IMR-90 (cell line): ENCODE measurements at regions not wholly inside any gene's neighbourhood (a gene's known extent, or its start where the extent isn't known, plus 50 kb on each side); places are given as distances from the start of the nearest gene placed in this dataset.

Experiments used
- ATAC-seq: fragments of 200-7000 bp; cut with Tn5 transposase; 2 replicates; pipeline ENCODE4 v1.9.1; 2020; ENCODE audit warnings: low read depth, mild to moderate bottlenecking, moderate library complexity
- BruUV-seq: library from RNA; stranded (reverse); fragments of 400-500 nt; replicated peaks from 2 replicates; lab custom pipeline; 2021; lab: Mats Ljungman, UMichigan
- CTCF ChIA-PET: fragments of 300-600 bp; formaldehyde crosslinking; extraction: SDS; loops from one replicate; lab custom pipeline; 2021; ENCODE audit warnings: antibody characterized with exemption; lab: Yijun Ruan, JAX
- POLR2A ChIA-PET: fragments of 300-600 bp; sonication (Branson Sonifier 250); formaldehyde crosslinking; loops from one replicate; lab custom pipeline; 2022; ENCODE audit warnings: antibody characterized with exemption; ENCODE audit not compliant: unreplicated experiment; lab: Charles Lee
- DNase-seq: peaks from one replicate; pipeline ENCODE4 v3.0.0; 2013
- H2AFZ ChIP-seq: replicated peaks from 2 replicates; pipeline ENCODE3; 2013; ENCODE audit warnings: low read length, mild to moderate bottlenecking; ENCODE audit not compliant: poor library complexity
- H2AK5ac ChIP-seq: 2 replicates; pipeline ENCODE4 v1.6.1; 2013; ENCODE audit warnings: low read depth, low read length, inconsistent platforms
- H2AK9ac ChIP-seq: replicated peaks from 2 replicates; pipeline ENCODE3; 2013; ENCODE audit warnings: mild to moderate bottlenecking, low read depth, low read length, moderate library complexity; ENCODE audit not compliant: poor library complexity
- H2BK120ac ChIP-seq: 2 replicates; pipeline ENCODE4 v1.6.1; 2013; ENCODE audit warnings: low read depth, low read length, inconsistent platforms
- H2BK15ac ChIP-seq: 3 replicates; pipeline ENCODE4 v1.6.1; 2013; ENCODE audit warnings: low read depth, low read length, inconsistent platforms
- H2BK20ac ChIP-seq: 2 replicates; pipeline ENCODE4 v1.6.1; 2013; ENCODE audit warnings: low read depth, mild to moderate bottlenecking, inconsistent platforms, low read length, moderate library complexity
- H2BK5ac ChIP-seq: 2 replicates; pipeline ENCODE4 v1.6.1; 2013; ENCODE audit warnings: mild to moderate bottlenecking, low read depth, low read length, inconsistent platforms; ENCODE audit not compliant: poor library complexity, severe bottlenecking
- H3K14ac ChIP-seq: replicated peaks from 2 replicates; pipeline ENCODE4 v1.6.1; 2013; ENCODE audit warnings: low read depth, low read length, inconsistent platforms
- H3K18ac ChIP-seq: 2 replicates; pipeline ENCODE4 v1.6.1; 2013; ENCODE audit warnings: low read depth, low read length, control low read depth
- H3K23ac ChIP-seq: 2 replicates; pipeline ENCODE4 v1.6.1; 2013; ENCODE audit warnings: low read depth, low read length, inconsistent platforms
- H3K27ac ChIP-seq: 2 replicates; pipeline ENCODE4 v1.5.1; 2013; ENCODE audit warnings: mild to moderate bottlenecking, control low read depth, low read length; ENCODE audit not compliant: insufficient read depth
- H3K27me3 ChIP-seq: 2 replicates; pipeline ENCODE4 v1.6.1; 2013; ENCODE audit warnings: low read length; ENCODE audit not compliant: control insufficient read depth, insufficient read depth
- H3K36me3 ChIP-seq: 2 replicates; pipeline ENCODE4 v1.6.1; 2013; ENCODE audit warnings: low read length, mixed read lengths; ENCODE audit not compliant: control insufficient read depth, insufficient read depth
- H3K4ac ChIP-seq: 2 replicates; pipeline ENCODE4 v1.6.1; 2013; ENCODE audit warnings: low read depth, low read length, inconsistent platforms
- H3K4me1 ChIP-seq: 2 replicates; pipeline ENCODE4 v1.6.1; 2013; ENCODE audit warnings: low read length, mixed read lengths; ENCODE audit not compliant: control insufficient read depth, insufficient read depth
- H3K4me2 ChIP-seq: 2 replicates; pipeline ENCODE4 v1.6.1; 2013; ENCODE audit warnings: low read depth, mild to moderate bottlenecking, control low read depth, low read length, moderate library complexity
- H3K4me3 ChIP-seq: 2 replicates; pipeline ENCODE4 v1.5.1; 2013; ENCODE audit warnings: low read depth, mild to moderate bottlenecking, control low read depth, low read length, moderate library complexity; ENCODE audit not compliant: insufficient read depth
- H3K56ac ChIP-seq: 2 replicates; pipeline ENCODE4 v1.6.1; 2013; ENCODE audit warnings: low read length, inconsistent platforms; ENCODE audit not compliant: insufficient read depth; ENCODE audit errors: extremely low read depth
- H3K79me1 ChIP-seq, 2 experiments: 2 replicates each; pipeline ENCODE4 v1.6.1; 2013; ENCODE audit warnings: low read length in 2 of 2, inconsistent platforms in 1 of 2, low read depth in 1 of 2
- H3K9ac ChIP-seq: 2 replicates; pipeline ENCODE4 v1.6.1; 2013; ENCODE audit warnings: low read depth, low read length, control low read depth
- H3K9me1 ChIP-seq: 2 replicates; pipeline ENCODE4 v1.6.1; 2013; ENCODE audit warnings: low read length, inconsistent platforms; ENCODE audit not compliant: insufficient read depth
- H3K9me3 ChIP-seq: 2 replicates; pipeline ENCODE4 v1.6.1; 2013; ENCODE audit warnings: low read length; ENCODE audit not compliant: control insufficient read depth, insufficient read depth
- H4K20me1 ChIP-seq: 2 replicates; pipeline ENCODE4 v1.6.1; 2013; ENCODE audit warnings: low read length, inconsistent platforms; ENCODE audit not compliant: insufficient read depth
- H4K5ac ChIP-seq: 2 replicates; pipeline ENCODE4 v1.6.1; 2013; ENCODE audit warnings: mild to moderate bottlenecking, low read depth, low read length, control low read depth
- H4K8ac ChIP-seq, 2 experiments: 2 replicates each; pipeline ENCODE4 v1.6.1; 2013; ENCODE audit warnings: low read depth in 2 of 2, low read length in 2 of 2, control low read depth in 1 of 2, inconsistent platforms in 1 of 2
- H4K91ac ChIP-seq: 2 replicates; pipeline ENCODE4 v1.6.1; 2013; ENCODE audit warnings: low read depth, low read length, inconsistent platforms; ENCODE audit not compliant: insufficient read depth
- CEBPB ChIP-seq: IDR thresholded peaks from 2 replicates; pipeline ENCODE4 v1.6.1; 2012; ENCODE audit warnings: low read depth, low read length, improper control_type of control experiment
- CTCF ChIP-seq: conservative IDR thresholded peaks from 2 replicates; pipeline ENCODE4 v1.5.1; 2012; ENCODE audit warnings: mild to moderate bottlenecking, low read depth, low read length, improper control_type of control experiment
- ELK1 ChIP-seq: fragments of 150-350 bp; IDR thresholded peaks from 2 replicates; pipeline ENCODE4 v1.6.1; 2016; ENCODE audit warnings: low read depth, mild to moderate bottlenecking, low read length, moderate library complexity, borderline replicate concordance
- MAZ ChIP-seq: IDR thresholded peaks from 2 replicates; pipeline ENCODE4 v1.6.1; 2012; ENCODE audit warnings: low read depth, mild to moderate bottlenecking, low read length, improper control_type of control experiment, moderate library complexity, borderline replicate concordance
- MXI1 ChIP-seq: IDR thresholded peaks from 2 replicates; pipeline ENCODE4 v1.6.1; 2012; ENCODE audit warnings: low read depth, mild to moderate bottlenecking, low read length, moderate library complexity, borderline replicate concordance
- POLR2A ChIP-seq: IDR thresholded peaks from 2 replicates; pipeline ENCODE4 v1.6.1; 2012; ENCODE audit warnings: mild to moderate bottlenecking, low read depth, low read length
- RAD21 ChIP-seq: IDR thresholded peaks from 2 replicates; pipeline ENCODE4 v1.6.1; 2012; ENCODE audit warnings: low read length, improper control_type of control experiment
- RCOR1 ChIP-seq: IDR thresholded peaks from 2 replicates; pipeline ENCODE4 v1.6.1; 2012; ENCODE audit warnings: mild to moderate bottlenecking, low read length, improper control_type of control experiment; ENCODE audit not compliant: insufficient replicate concordance
- RFX5 ChIP-seq: IDR thresholded peaks from 2 replicates; pipeline ENCODE4 v1.8.0; 2012; ENCODE audit warnings: low read depth, mild to moderate bottlenecking, low read length, moderate library complexity
- SMC3 ChIP-seq: fragments of 150-350 bp; IDR thresholded peaks from 2 replicates; pipeline ENCODE4 v1.6.1; 2016; ENCODE audit warnings: low read depth, mild to moderate bottlenecking, antibody characterized with exemption, low read length, moderate library complexity
- USF2 ChIP-seq: fragments of 150-350 bp; IDR thresholded peaks from 2 replicates; pipeline ENCODE4 v1.6.1; 2017; ENCODE audit warnings: mild to moderate bottlenecking, antibody characterized with exemption, low read length, low read depth
- WGBS, 2 experiments: methylation state at CpG; one replicate each; pipeline versions ENCODE4 v1.1.5 to v1.1.7; 2013; ENCODE audit warnings: missing lambda C conversion rate in 2 of 2; ENCODE audit not compliant: insufficient read length in 1 of 2; ENCODE audit errors: extremely low coverage in 2 of 2; 5-methylcytosine and 5-hydroxymethylcytosine counted together
- dilution Hi-C: fragments of 300-500 bp; cut with HindIII; formaldehyde crosslinking; loops from one replicate; pipeline ENCODE4 v1.14.3; 2018; ENCODE audit warnings: low sequenced_read_pairs; ENCODE audit not compliant: unreplicated experiment
- in situ Hi-C: fragments of 300-500 bp; cut with MboI; formaldehyde crosslinking; loops from 3 replicates; pipeline ENCODE4 v1.14.3; 2019; ENCODE audit warnings: low sequenced_read_pairs, inconsistent platforms, mixed read lengths
- intact Hi-C: fragments of 100-400 bp; cut with micrococcal nuclease; formaldehyde crosslinking; loops from 2 replicates; pipeline ENCODE4 v1.10.0; 2022

- H2BK20ac ChIP-seq: no peak overlapping the region
- TF ChIP-seq SMC3 (no peak), CEBPB (no peak), MAZ (no peak), CTCF (no peak), USF2 (no peak), ELK1 (no peak), POLR2A (no peak), RAD21 (no peak), RFX5 (no peak), MXI1 (no peak), RCOR1 (no peak)
- no peak overlapping the region for H2BK5ac ChIP-seq
- BruUV-seq: no TSS peak
- no peak overlapping the region for H3K27ac ChIP-seq
- DNase-seq (no peak), ATAC-seq (no peak)
- H3K9ac ChIP-seq: no peak overlapping the region
- H2BK15ac ChIP-seq: no peak overlapping the region
- H3K4me1 ChIP-seq: no peaks in the 10 kb centered on the region
- no peaks in the 10 kb centered on the region for H3K9me1 ChIP-seq
- H2AK9ac ChIP-seq: no peak overlapping the region
- no peak overlapping the region for H3K4ac ChIP-seq
- no peaks in the 10 kb centered on the region for H3K36me3 ChIP-seq
- no peak overlapping the region for H4K91ac ChIP-seq
- H4K8ac ChIP-seq: no peak overlapping the region
- CTCF ChIA-PET: interaction anchor here (0.6 kb wide), 1 partner anchor 42 kb away, joined by 4 read pairs; no protein-coding TSS in a partner anchor
- H2AK5ac ChIP-seq: no peak overlapping the region
- no peak overlapping the region for H4K5ac ChIP-seq
- H3K56ac ChIP-seq: no peak overlapping the region
- dilution Hi-C loops: no loop called here
- no CpG with 5 or more reads among the region's 3 CpGs for WGBS, 2 experiments
- H3K18ac ChIP-seq: no peak overlapping the region
- H2BK120ac ChIP-seq: no peak overlapping the region
- no peak overlapping the region for H3K14ac ChIP-seq
- no peaks in the 10 kb centered on the region for H3K9me3 ChIP-seq
- H3K4me3 ChIP-seq: no peak overlapping the region
- intact Hi-C loops: no loop called here
- H3K23ac ChIP-seq: no peak overlapping the region
- no peaks in the 10 kb centered on the region for H4K20me1 ChIP-seq
- H3K79me1 ChIP-seq: no peaks in the 10 kb centered on the region
- H3K4me2 ChIP-seq: no peak overlapping the region
- POLR2A ChIA-PET: no interaction called here
- no peak overlapping the region for H2AFZ ChIP-seq
- H3K27me3 ChIP-seq: no peaks in the 10 kb centered on the region
- in situ Hi-C loops: no loop called here
Measured at GRCh38 chr15:79492065-79492464, 59.9 kb downstream of the MINAR1 start.
